ENCODE measurements at regions not wholly inside any gene's neighbourhood (a gene's known extent, or its start where the extent isn't known, plus 50 kb on each side); places are given as distances from the start of the nearest gene placed in this dataset.

DNA sequence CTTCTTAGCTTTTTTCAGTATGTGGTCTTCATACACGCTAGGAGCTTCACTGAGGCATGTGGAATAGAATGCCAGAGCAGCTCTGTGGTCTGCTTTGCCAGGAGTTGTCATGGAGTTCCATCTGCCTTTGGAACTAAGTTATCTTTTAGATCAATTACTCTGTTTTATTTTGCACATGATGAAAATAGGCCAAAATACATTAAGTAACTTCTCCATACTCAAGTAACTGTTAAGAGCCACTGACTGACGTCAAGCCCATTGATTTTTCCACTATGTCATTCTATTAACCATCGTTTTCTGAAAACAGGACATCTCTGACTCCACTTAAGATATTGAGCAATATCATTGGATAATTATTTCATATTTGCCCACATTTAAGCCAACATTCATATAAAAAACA is 415.1 kb upstream of the MAD2L1 start:
- TF ChIP-seq CTCF (conservative IDR thresholded peaks at IDR 0.05) (no peak), ZFX (IDR thresholded peaks at IDR 0.05) (no peak)
